ENCODE measurements at regions not wholly inside any gene's neighbourhood (a gene's known extent, or its start where the extent isn't known, plus 50 kb on each side); places are given as distances from the start of the nearest gene placed in this dataset.
"Not testable (repeated sequence)": the region's sequence is repeated elsewhere in the genome, so short reads cannot be mapped to it uniquely, and the experiment has no call there.

DNA sequence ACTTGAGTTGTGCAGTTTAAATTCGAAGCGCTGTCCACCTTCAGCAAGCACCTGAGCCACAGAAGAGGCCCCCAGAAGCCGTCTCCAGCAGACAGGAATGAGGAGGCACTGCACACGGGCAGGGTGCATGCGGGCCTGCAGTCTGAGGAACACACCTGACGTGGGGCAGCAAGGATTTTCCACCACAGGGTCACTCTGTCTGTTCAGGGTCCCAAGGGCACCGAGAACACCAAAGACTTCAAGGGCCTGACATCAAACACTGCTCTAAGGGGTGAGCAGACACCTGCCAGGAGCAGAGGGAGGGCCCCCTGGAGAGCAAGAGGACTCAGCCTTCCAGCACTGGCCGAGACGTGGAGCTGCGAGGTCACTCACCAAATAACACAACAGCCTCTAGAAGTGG, 99.7 kb upstream of the C14orf180 start:
- POLR2A ChIA-PET, result no interaction called here
- no peak for DNase-seq
- Histone ChIP-seq H3K4me1 (ENCODE audit: control extremely low read depth in 1 of 4, control insufficient read depth in 4 of 4, insufficient read depth in 4 of 4, low read length in 3 of 4) (no peaks in the 10 kb centered on the region), H3K4me3 (ENCODE audit: control insufficient read depth in 1 of 7, extremely low read depth in 1 of 7, insufficient read depth in 4 of 7, low read depth in 2 of 7, low read length in 6 of 7) (no peak overlapping the region), H3K36me3 (ENCODE audit: control insufficient read depth in 4 of 4, insufficient read depth in 4 of 4, low read length in 3 of 4) (no peaks in the 10 kb centered on the region), H3K27ac (ENCODE audit: insufficient read depth in 1 of 2, low read depth in 1 of 2, low read length in 2 of 2, poor library complexity in 1 of 2, severe bottlenecking in 2 of 2) (no peak overlapping the region), H3K9me3 (ENCODE audit: control extremely low read depth in 1 of 5, control insufficient read depth in 4 of 5, insufficient read depth in 2 of 5, low read depth in 1 of 5, low read length in 4 of 5) (peaks cover 0 to 16% (median 10%) of the 10 kb centered on the region in 5 experiments), H3K27me3 (replicated peaks in 2 of 5; ENCODE audit: control insufficient read depth in 4 of 5, insufficient read depth in 5 of 5, low read length in 4 of 5) (peaks cover 0 to 11% (median 3%) of the 10 kb centered on the region in 5 experiments)
- CTCF ChIA-PET, result no interaction called here
- 98% methylated on average over 7 of the region's 10 CpGs for WGBS (ENCODE audit: insufficient coverage)

DNA sequence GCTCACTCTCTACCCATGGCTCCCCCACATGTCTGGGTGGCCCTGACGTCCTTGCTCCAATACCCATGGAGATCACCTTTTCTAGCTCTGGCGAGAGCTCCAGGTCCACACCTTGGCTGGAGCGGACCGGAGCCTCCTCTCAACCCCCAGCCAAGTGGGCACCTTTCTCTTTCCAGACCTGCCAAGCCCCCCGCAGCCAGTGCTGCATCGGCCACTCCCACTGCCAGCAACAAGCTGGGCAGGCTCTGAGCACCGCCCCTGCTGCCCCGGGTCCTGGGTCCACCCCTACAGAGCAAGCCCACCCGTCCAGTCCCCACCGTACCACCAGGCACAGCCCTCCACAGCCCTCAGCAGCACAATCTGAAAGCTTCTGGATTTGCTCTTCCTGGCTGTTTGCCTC, 98.2 kb upstream of the C14orf180 start:
- no peak overlapping the region for H3K4me3 ChIP-seq (ENCODE audit: control insufficient read depth in 1 of 7, extremely low read depth in 1 of 7, insufficient read depth in 4 of 7, low read depth in 2 of 7, low read length in 6 of 7)
- no peak for DNase-seq
- peaks cover 0 to 12% (median 3%) of the 10 kb centered on the region in 5 experiments for H3K27me3 ChIP-seq (replicated peaks in 2 of 5; ENCODE audit: control insufficient read depth in 4 of 5, insufficient read depth in 5 of 5, low read length in 4 of 5)
- H3K27ac ChIP-seq (ENCODE audit: insufficient read depth in 1 of 2, low read depth in 1 of 2, low read length in 2 of 2, poor library complexity in 1 of 2, severe bottlenecking in 2 of 2), result no peak overlapping the region
- CTCF ChIA-PET, result no interaction called here
- WGBS (ENCODE audit: insufficient coverage), result 95% methylated on average over 9 of the region's 10 CpGs
- H3K4me1 ChIP-seq (ENCODE audit: control extremely low read depth in 1 of 4, control insufficient read depth in 4 of 4, insufficient read depth in 4 of 4, low read length in 3 of 4), result no peaks in the 10 kb centered on the region
- H3K36me3 ChIP-seq (ENCODE audit: control insufficient read depth in 4 of 4, insufficient read depth in 4 of 4, low read length in 3 of 4), result no peaks in the 10 kb centered on the region
- POLR2A ChIA-PET, result no interaction called here
- H3K9me3 ChIP-seq (ENCODE audit: control extremely low read depth in 1 of 5, control insufficient read depth in 4 of 5, insufficient read depth in 2 of 5, low read depth in 1 of 5, low read length in 4 of 5), result peaks cover 0 to 16% (median 10%) of the 10 kb centered on the region in 5 experiments

DNA sequence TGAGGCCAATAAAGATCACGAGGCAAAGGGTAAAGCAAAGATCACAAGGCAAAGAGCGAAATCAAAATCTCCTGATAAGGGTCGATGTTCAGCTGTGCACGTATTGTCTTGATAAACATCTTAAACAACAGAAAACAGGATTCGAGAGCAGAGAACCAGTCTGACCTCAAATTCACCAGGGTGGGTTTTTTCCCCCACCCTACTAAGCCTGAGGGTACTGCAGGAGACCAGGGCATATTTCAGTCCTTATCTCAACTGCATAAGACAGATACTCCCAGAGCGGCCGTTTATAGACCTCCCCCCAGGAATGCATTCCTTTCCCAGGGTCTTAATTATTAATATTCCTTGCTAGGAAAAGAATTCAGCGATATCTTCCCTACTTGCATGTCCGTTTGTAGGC, 97.5 kb upstream of the C14orf180 start:
- Histone ChIP-seq H3K27me3 (replicated peaks in 2 of 5; ENCODE audit: control insufficient read depth in 4 of 5, insufficient read depth in 5 of 5, low read length in 4 of 5) (peaks cover 0 to 17% (median 3%) of the 10 kb centered on the region in 5 experiments), H3K9me3 (ENCODE audit: control extremely low read depth in 1 of 5, control insufficient read depth in 4 of 5, insufficient read depth in 2 of 5, low read depth in 1 of 5, low read length in 4 of 5) (peaks cover 0 to 16% (median 10%) of the 10 kb centered on the region in 5 experiments)
- CTCF ChIA-PET; H3K36me3 ChIP-seq (ENCODE audit: control insufficient read depth in 4 of 4, insufficient read depth in 4 of 4, low read length in 3 of 4); DNase-seq; H3K4me3 ChIP-seq (ENCODE audit: control insufficient read depth in 1 of 7, extremely low read depth in 1 of 7, insufficient read depth in 4 of 7, low read depth in 2 of 7, low read length in 6 of 7); H3K4me1 ChIP-seq (ENCODE audit: control extremely low read depth in 1 of 4, control insufficient read depth in 4 of 4, insufficient read depth in 4 of 4, low read length in 3 of 4); H3K27ac ChIP-seq (ENCODE audit: insufficient read depth in 1 of 2, low read depth in 1 of 2, low read length in 2 of 2, poor library complexity in 1 of 2, severe bottlenecking in 2 of 2): not testable (repeated sequence)
- POLR2A ChIA-PET, result interaction anchor here (0.6 kb wide), 1 partner anchor 8 kb away, joined by 3 read pairs; no protein-coding TSS in a partner anchor
- WGBS (ENCODE audit: insufficient coverage), result 90% methylated on average over 7 of the region's 9 CpGs

DNA sequence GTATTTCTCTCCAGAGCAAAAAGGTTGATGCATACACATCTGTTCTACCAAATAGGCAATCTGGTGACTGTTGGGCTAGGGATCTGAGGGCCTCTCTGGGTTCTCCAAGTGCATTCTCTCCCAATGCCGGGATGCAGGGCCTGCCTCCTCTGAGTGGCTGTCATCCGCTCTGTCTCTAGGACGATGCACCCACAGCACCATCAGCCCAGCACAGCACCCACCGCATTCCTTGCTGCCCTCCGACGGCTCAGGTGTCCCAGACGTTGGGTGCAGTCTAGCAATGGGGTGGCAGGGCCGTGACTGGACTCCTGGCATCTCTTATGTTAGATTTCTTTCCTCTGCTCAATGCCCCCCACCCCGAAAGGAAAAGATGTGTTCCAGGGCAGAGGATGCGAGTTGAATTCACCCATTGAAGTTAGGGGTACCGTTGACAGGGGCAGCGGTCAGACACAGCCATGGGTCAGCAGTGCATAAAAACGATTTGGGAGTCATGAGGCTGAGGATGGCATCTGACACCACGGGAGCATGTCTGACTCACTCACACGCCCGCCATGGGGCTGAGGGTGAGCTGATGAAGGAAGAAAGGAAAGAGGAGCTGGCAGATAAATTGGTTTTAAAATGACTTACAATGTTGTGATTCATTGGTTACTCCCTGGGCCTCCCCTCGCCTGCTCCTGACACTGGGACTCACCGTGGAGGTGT, 93.2 kb upstream of the C14orf180 start:
- Histone ChIP-seq H3K27ac (ENCODE audit: insufficient read depth in 1 of 2, low read depth in 1 of 2, low read length in 2 of 2, poor library complexity in 1 of 2, severe bottlenecking in 2 of 2) (no peak overlapping the region), H3K27me3 (replicated peaks in 2 of 5; ENCODE audit: control insufficient read depth in 4 of 5, insufficient read depth in 5 of 5, low read length in 4 of 5) (peaks cover 0 to 13% (median 2%) of the 10 kb centered on the region in 5 experiments), H3K4me3 (ENCODE audit: control insufficient read depth in 1 of 7, extremely low read depth in 1 of 7, insufficient read depth in 4 of 7, low read depth in 2 of 7, low read length in 6 of 7) (no peak overlapping the region), H3K9me3 (ENCODE audit: control extremely low read depth in 1 of 5, control insufficient read depth in 4 of 5, insufficient read depth in 2 of 5, low read depth in 1 of 5, low read length in 4 of 5) (peaks cover 0 to 12% (median 6%) of the 10 kb centered on the region in 5 experiments), H3K4me1 (ENCODE audit: control extremely low read depth in 1 of 4, control insufficient read depth in 4 of 4, insufficient read depth in 4 of 4, low read length in 3 of 4) (no peaks in the 10 kb centered on the region), H3K36me3 (ENCODE audit: control insufficient read depth in 4 of 4, insufficient read depth in 4 of 4, low read length in 3 of 4) (no peaks in the 10 kb centered on the region)
- DNase-seq, result no peak
- 93% methylated on average over 12 of the region's 18 CpGs for WGBS (ENCODE audit: insufficient coverage)
- CTCF ChIA-PET, result interaction anchor here (1.2 kb wide), 1 partner anchor 13 kb away, joined by 4 read pairs; no protein-coding TSS in a partner anchor
- POLR2A ChIA-PET, result no interaction called here

DNA sequence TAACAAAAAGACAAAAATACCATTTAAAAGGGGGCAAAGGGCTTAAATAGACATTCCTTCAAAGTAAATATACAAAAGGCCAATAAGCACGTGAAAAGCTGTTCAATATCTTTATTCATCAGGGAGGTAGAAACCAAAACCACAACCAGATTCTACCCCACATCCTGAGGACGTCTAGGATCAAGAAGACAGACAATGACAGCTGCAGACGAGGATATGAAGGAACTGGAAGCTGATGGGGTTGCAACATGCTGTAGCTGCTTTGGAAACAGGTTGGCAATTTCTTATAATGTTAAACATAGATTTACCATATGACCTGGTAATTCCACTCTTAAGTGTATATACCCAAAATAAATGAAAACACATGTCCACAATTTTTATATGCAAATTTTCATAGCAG, 85.1 kb upstream of the C14orf180 start:
- Histone ChIP-seq H3K9me3 (ENCODE audit: control extremely low read depth in 1 of 5, control insufficient read depth in 4 of 5, insufficient read depth in 2 of 5, low read depth in 1 of 5, low read length in 4 of 5) (peaks cover 0 to 16% (median 5%) of the 10 kb centered on the region in 5 experiments), H3K27me3 (replicated peaks in 2 of 5; ENCODE audit: control insufficient read depth in 4 of 5, insufficient read depth in 5 of 5, low read length in 4 of 5) (peaks cover 0 to 11% (median 0%) of the 10 kb centered on the region in 5 experiments)
- CTCF ChIA-PET, result no interaction called here

DNA sequence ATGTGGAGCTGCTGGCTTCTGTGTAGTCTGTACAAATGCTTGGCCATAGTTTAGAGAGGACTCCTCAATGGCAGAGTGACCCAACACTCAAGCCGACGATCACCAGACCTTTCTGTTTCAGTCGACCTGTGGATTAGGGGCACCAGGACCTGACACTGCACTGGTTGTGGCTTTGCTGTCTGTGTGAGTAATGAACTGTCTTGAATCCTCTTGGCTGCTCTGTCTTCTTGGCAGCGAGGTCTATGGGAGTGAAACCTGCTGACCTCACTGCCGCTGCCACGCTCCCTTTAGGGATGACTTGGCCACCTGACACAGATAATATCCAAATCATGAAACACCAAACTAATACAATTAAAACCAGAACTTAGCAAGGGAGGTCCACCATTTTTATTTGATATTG, 83.5 kb upstream of the C14orf180 start:
- H3K27me3 ChIP-seq (replicated peaks in 2 of 5; ENCODE audit: control insufficient read depth in 4 of 5, insufficient read depth in 5 of 5, low read length in 4 of 5), result peaks cover 0 to 23% (median 2%) of the 10 kb centered on the region in 5 experiments
- H3K4me3 ChIP-seq (ENCODE audit: control insufficient read depth in 1 of 7, extremely low read depth in 1 of 7, insufficient read depth in 4 of 7, low read depth in 2 of 7, low read length in 6 of 7), result no peak overlapping the region
- CTCF ChIA-PET, result no interaction called here
- H3K9me3 ChIP-seq (ENCODE audit: control extremely low read depth in 1 of 5, control insufficient read depth in 4 of 5, insufficient read depth in 2 of 5, low read depth in 1 of 5, low read length in 4 of 5), result peaks cover 0 to 19% (median 5%) of the 10 kb centered on the region in 5 experiments
- H3K4me1 ChIP-seq (ENCODE audit: control extremely low read depth in 1 of 4, control insufficient read depth in 4 of 4, insufficient read depth in 4 of 4, low read length in 3 of 4), result no peaks in the 10 kb centered on the region
- POLR2A ChIA-PET, result no interaction called here
- no peak overlapping the region for H3K27ac ChIP-seq (ENCODE audit: insufficient read depth in 1 of 2, low read depth in 1 of 2, low read length in 2 of 2, poor library complexity in 1 of 2, severe bottlenecking in 2 of 2)
- no peaks in the 10 kb centered on the region for H3K36me3 ChIP-seq (ENCODE audit: control insufficient read depth in 4 of 4, insufficient read depth in 4 of 4, low read length in 3 of 4)
- 100% methylated on average over 2 of the region's 6 CpGs for WGBS (ENCODE audit: insufficient coverage)
- no peak for DNase-seq

More for the DNA sequence above, 85.1 kb upstream of the C14orf180 start:
- peak; percentile 4 to 58 (median 49) for DNase-seq
- Histone ChIP-seq H3K36me3 (ENCODE audit: control insufficient read depth in 4 of 4, insufficient read depth in 4 of 4, low read length in 3 of 4) (no peaks in the 10 kb centered on the region), H3K4me1 (ENCODE audit: control extremely low read depth in 1 of 4, control insufficient read depth in 4 of 4, insufficient read depth in 4 of 4, low read length in 3 of 4) (no peaks in the 10 kb centered on the region), H3K4me3 (ENCODE audit: control insufficient read depth in 1 of 7, extremely low read depth in 1 of 7, insufficient read depth in 4 of 7, low read depth in 2 of 7, low read length in 6 of 7) (no peak overlapping the region), H3K27ac (ENCODE audit: insufficient read depth in 1 of 2, low read depth in 1 of 2, low read length in 2 of 2, poor library complexity in 1 of 2, severe bottlenecking in 2 of 2) (no peak overlapping the region)
- WGBS (ENCODE audit: insufficient coverage), result 0% methylated on average over 1 of the region's 3 CpGs
- POLR2A ChIA-PET, result no interaction called here
